ENCODE measurements at regions not wholly inside any gene's neighbourhood (a gene's known extent, or its start where the extent isn't known, plus 50 kb on each side); places are given as distances from the start of the nearest gene placed in this dataset.

DNA sequence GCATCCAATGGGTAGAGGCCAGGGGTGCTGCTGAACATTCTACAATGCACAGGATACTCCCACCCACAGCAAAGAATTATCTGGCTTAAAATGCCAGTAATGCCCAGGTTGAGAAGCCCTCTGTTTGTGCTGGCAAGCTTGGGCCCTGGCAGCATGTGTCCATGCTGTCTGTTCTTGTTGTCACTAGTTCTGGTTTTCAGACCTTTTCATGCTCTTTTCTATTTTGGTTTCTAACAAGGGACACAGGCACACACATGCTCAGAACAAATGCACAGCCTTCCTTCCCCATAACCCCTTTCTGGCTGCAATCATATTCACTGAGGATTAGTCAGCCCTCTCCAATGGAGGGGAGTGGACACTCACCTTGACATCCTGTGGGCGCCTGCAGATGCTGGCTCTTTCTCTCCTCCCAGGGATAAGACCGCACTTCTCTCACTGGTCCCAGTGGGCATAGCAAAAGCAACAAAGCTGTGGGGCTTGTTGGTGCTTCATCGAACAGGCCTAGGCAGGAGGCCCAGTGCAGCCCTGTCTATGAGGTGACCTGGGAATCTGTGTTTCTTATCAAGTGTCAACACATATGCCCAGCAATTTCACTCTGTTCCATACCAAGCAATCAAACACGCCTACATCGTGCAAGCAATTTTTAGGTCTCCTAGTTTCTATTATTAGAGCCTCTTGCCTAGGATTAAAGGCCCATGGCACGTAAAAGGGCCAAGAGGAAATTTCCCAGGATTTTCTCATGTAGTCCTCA lies 271.1 kb upstream of the CCL2 start:
- TF ChIP-seq CEBPB (IDR thresholded peaks at IDR 0.05; ENCODE audit: borderline replicate concordance, low read depth, low read length) (no peak), EZH2 (conservative IDR thresholded peaks at IDR 0.05; ENCODE audit: low read depth, low read length) (no peak), ZFP90 (CRISPR knock-in tag; IDR thresholded peaks at IDR 0.05; ENCODE audit: borderline replicate concordance) (no peak), ZBTB8A (CRISPR knock-in tag; IDR thresholded peaks at IDR 0.05; ENCODE audit: borderline replicate concordance, low read depth) (no peak), RAD21 (CRISPR knock-in tag; IDR thresholded peaks at IDR 0.05) (no peak), AFF4 (CRISPR knock-in tag; IDR thresholded peaks at IDR 0.05) (no peak)
- TF ChIP-seq, protein P1, sequence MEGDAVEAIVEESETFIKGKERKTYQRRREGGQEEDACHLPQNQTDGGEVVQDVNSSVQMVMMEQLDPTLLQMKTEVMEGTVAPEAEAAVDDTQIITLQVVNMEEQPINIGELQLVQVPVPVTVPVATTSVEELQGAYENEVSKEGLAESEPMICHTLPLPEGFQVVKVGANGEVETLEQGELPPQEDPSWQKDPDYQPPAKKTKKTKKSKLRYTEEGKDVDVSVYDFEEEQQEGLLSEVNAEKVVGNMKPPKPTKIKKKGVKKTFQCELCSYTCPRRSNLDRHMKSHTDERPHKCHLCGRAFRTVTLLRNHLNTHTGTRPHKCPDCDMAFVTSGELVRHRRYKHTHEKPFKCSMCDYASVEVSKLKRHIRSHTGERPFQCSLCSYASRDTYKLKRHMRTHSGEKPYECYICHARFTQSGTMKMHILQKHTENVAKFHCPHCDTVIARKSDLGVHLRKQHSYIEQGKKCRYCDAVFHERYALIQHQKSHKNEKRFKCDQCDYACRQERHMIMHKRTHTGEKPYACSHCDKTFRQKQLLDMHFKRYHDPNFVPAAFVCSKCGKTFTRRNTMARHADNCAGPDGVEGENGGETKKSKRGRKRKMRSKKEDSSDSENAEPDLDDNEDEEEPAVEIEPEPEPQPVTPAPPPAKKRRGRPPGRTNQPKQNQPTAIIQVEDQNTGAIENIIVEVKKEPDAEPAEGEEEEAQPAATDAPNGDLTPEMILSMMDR (CRISPR knock-in tag; IDR thresholded peaks at IDR 0.05): no peak
- TF ChIP-seq, protein P2, sequence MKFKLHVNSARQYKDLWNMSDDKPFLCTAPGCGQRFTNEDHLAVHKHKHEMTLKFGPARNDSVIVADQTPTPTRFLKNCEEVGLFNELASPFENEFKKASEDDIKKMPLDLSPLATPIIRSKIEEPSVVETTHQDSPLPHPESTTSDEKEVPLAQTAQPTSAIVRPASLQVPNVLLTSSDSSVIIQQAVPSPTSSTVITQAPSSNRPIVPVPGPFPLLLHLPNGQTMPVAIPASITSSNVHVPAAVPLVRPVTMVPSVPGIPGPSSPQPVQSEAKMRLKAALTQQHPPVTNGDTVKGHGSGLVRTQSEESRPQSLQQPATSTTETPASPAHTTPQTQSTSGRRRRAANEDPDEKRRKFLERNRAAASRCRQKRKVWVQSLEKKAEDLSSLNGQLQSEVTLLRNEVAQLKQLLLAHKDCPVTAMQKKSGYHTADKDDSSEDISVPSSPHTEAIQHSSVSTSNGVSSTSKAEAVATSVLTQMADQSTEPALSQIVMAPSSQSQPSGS (CRISPR knock-in tag; IDR thresholded peaks at IDR 0.05): no peak

All from HepG2 (cell line).